ENCODE measurements at regions not wholly inside any gene's neighbourhood (a gene's known extent, or its start where the extent isn't known, plus 50 kb on each side); places are given as distances from the start of the nearest gene placed in this dataset.

GRCh38 chr4:112819729-112820128 is 182.8 kb downstream of the LARP7 start:
- no peak for TF ChIP-seq CTCF (IDR thresholded peaks at IDR 0.05)
- no peak for TF ChIP-seq EZH2 (IDR thresholded peaks at IDR 0.05; ENCODE audit: borderline replicate concordance, insufficient read depth, low read depth, low read length, poor library complexity, severe bottlenecking)

Measured in B cell (primary cell).